ENCODE measurements at regions not wholly inside any gene's neighbourhood (a gene's known extent, or its start where the extent isn't known, plus 50 kb on each side); places are given as distances from the start of the nearest gene placed in this dataset.

- ATAC-seq (no peak), FAIRE-seq (no peak), DNase-seq (ENCODE audit: low read depth, low spot score) (no peak)
- Histone ChIP-seq H3K9me3 (replicated peaks; ENCODE audit: control insufficient read depth, insufficient read depth, low read length) (no peaks in the 10 kb centered on the region), H3K4me3 (no peak overlapping the region), H4K20me1 (ENCODE audit: control insufficient read depth, insufficient read depth) (no peaks in the 10 kb centered on the region), H3K4me1 (ENCODE audit: control insufficient read depth, insufficient read depth, low read length) (no peaks in the 10 kb centered on the region), H3K36me3 (ENCODE audit: control insufficient read depth in 2 of 2, insufficient read depth in 2 of 2, low read length in 1 of 2) (no peaks in the 10 kb centered on the region), H3K79me2 (ENCODE audit: control insufficient read depth, insufficient read depth, low read length) (no peaks in the 10 kb centered on the region), H3K27me3 (replicated peaks in 1 of 2; ENCODE audit: control insufficient read depth in 2 of 2, insufficient read depth in 2 of 2, low read length in 1 of 2) (no peaks in the 10 kb centered on the region; a peak in 2 of 4 replicates), H3K27ac (ENCODE audit: control insufficient read depth, insufficient read depth) (no peak overlapping the region), H3K4me2 (ENCODE audit: control insufficient read depth, insufficient read depth) (no peak overlapping the region), H2AFZ (ENCODE audit: control insufficient read depth, low read depth, low read length) (no peak overlapping the region), H3K9ac (ENCODE audit: control insufficient read depth, insufficient read depth, low read length) (no peak overlapping the region)
- POLR2A ChIA-PET: no interaction called here
- CTCF ChIA-PET: interaction anchor here (3.6 kb wide), 1 partner anchor 78 kb away, joined by 28 read pairs; no protein-coding TSS in a partner anchor
- TF ChIP-seq E2F4 (IDR thresholded peaks at IDR 0.05; ENCODE audit: low read depth, low read length): no peak
- TF ChIP-seq TCF3 (IDR thresholded peaks at IDR 0.05; ENCODE audit: borderline replicate concordance, insufficient read depth, low read depth, low read length): no peak
- no peak for TF ChIP-seq ZNF622 (IDR thresholded peaks at IDR 0.05)
- no peak for TF ChIP-seq PAX5 (IDR thresholded peaks at IDR 0.05; ENCODE audit: borderline replicate concordance, low read depth, low read length)
- TF ChIP-seq SMAD1 (IDR thresholded peaks at IDR 0.05; ENCODE audit: low read depth, partially characterized antibody): no peak
- TF ChIP-seq BRCA1 (IDR thresholded peaks at IDR 0.05; ENCODE audit: low read depth, low read length): no peak
- no peak for TF ChIP-seq LARP7 (IDR thresholded peaks at IDR 0.05)
- no peak for TF ChIP-seq ZBED1 (IDR thresholded peaks at IDR 0.05; ENCODE audit: borderline replicate concordance)
- TF ChIP-seq TCF7 (IDR thresholded peaks at IDR 0.05; ENCODE audit: borderline replicate concordance): no peak
- no peak for TF ChIP-seq CHD2 (IDR thresholded peaks at IDR 0.05; ENCODE audit: borderline replicate concordance, low read depth, low read length)
- no peak for TF ChIP-seq GABPA (IDR thresholded peaks at IDR 0.05; ENCODE audit: low read depth)
- no peak for TF ChIP-seq FOXK2 (IDR thresholded peaks at IDR 0.05)
- no peak for TF ChIP-seq SP1 (IDR thresholded peaks at IDR 0.05; ENCODE audit: low read depth, low read length)
- TF ChIP-seq PKNOX1 (IDR thresholded peaks at IDR 0.05): no peak
- TF ChIP-seq PRDM15 (CRISPR knock-in tag; IDR thresholded peaks at IDR 0.05): no peak
- RAD21 ChIA-PET (ENCODE audit: unreplicated experiment): no interaction called here
- SMC1A ChIA-PET (ENCODE audit: uncharacterized antibody, unreplicated experiment): no interaction called here
- intact Hi-C loops (cut with micrococcal nuclease; ENCODE audit: unreplicated experiment) (no loop called here), in situ Hi-C loops (cut with MboI) (no loop called here)
- BruUV-seq (replicated peaks): no TSS peak
- WGBS (ENCODE audit: insufficient coverage, insufficient replicate concordance, low lambda C conversion rate, missing lambda C conversion rate): 61% methylated on average over 4 of the region's 4 CpGs
Observed at GRCh38 chr1:168419736-168420135, 124.1 kb downstream of the XCL2 start.

Data from GM12878 (cell line).